HG02870 (cell line): ENCODE measurements at regions not wholly inside any gene's neighbourhood (a gene's known extent, or its start where the extent isn't known, plus 50 kb on each side); places are given as distances from the start of the nearest gene placed in this dataset.
"Not testable (repeated sequence)": the region's sequence is repeated elsewhere in the genome, so short reads cannot be mapped to it uniquely, and the experiment has no call there.

Experiments
- ATAC-seq: cut with Tn5 transposase; IDR thresholded peaks from one replicate; pipeline ENCODE4 v1.9.1; 2021; ENCODE audit warnings: mild to moderate bottlenecking, moderate library complexity; ENCODE audit not compliant: unreplicated experiment

GRCh38 chr22:22345781-22346180 is 101.2 kb downstream of the VPREB1 start:
- ATAC-seq: no peak

- no peak for ATAC-seq
Observed at GRCh38 chr22:22346401-22347107, 102.0 kb downstream of the VPREB1 start.

GRCh38 chr22:22348127-22348814 is 103.7 kb downstream of the VPREB1 start:
- ATAC-seq: no peak

GRCh38 chr22:22348815-22349454 is 104.3 kb downstream of the VPREB1 start:
- ATAC-seq: no peak

GRCh38 chr22:22349455-22349836 is 104.9 kb downstream of the VPREB1 start:
- ATAC-seq: no peak

GRCh38 chr22:22351366-22351765 is 106.8 kb downstream of the VPREB1 start:
- no peak for ATAC-seq

GRCh38 chr22:22352371-22352999 is 107.9 kb downstream of the VPREB1 start:
- no peak for ATAC-seq

- ATAC-seq: no peak
Observed at GRCh38 chr22:22355096-22355834, 110.7 kb downstream of the VPREB1 start.

GRCh38 chr22:22357024-22357883 is 112.7 kb downstream of the VPREB1 start:
- ATAC-seq: no peak

- ATAC-seq: no peak
Observed at GRCh38 chr22:22358152-22358551, 113.6 kb downstream of the VPREB1 start.

GRCh38 chr22:22358686-22359085 is 114.1 kb downstream of the VPREB1 start:
- ATAC-seq: no peak

GRCh38 chr22:22359465-22359864 is 114.9 kb downstream of the VPREB1 start:
- ATAC-seq: no peak

- no peak for ATAC-seq
Observed at GRCh38 chr22:22360014-22360413, 115.4 kb downstream of the VPREB1 start.

- ATAC-seq: no peak
Observed at GRCh38 chr22:22362311-22362710, 117.7 kb downstream of the VPREB1 start.

GRCh38 chr22:22362936-22363335 is 118.3 kb downstream of the VPREB1 start:
- ATAC-seq: no peak

- ATAC-seq: no peak
Observed at GRCh38 chr22:22364207-22364606, 119.6 kb downstream of the VPREB1 start.

- ATAC-seq: no peak
Observed at GRCh38 chr22:22366537-22366936, 122.0 kb downstream of the VPREB1 start.

- no peak for ATAC-seq
Observed at GRCh38 chr22:22368516-22368915, 123.9 kb downstream of the VPREB1 start.

GRCh38 chr22:22369219-22369963 is 124.8 kb downstream of the VPREB1 start:
- ATAC-seq: not testable (repeated sequence)
